ENCODE measurements at regions not wholly inside any gene's neighbourhood (a gene's known extent, or its start where the extent isn't known, plus 50 kb on each side); places are given as distances from the start of the nearest gene placed in this dataset.

DNA sequence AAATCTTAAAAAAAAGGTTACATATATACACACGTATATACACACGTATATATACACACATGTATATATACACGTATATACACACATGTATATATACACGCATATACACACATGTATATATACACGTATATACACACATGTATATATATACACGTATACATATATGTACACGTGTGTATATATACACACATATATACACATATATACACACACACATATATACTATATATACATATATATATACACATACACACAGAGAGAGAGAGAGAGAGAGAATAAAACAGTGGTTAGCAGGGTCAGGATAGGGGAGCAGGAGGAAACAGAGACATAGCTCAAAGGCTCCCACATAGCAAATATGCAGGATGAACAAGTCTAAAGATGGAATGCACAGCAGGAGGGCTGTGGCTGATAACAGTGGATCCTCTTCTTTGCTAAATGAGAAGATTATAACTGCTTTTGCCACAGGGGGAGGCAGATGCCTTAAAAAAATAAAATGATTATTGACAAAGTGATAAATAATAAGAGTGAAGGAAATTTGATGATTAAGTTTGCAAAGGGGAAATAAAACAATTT, 714.5 kb downstream of the UQCRFS1 start:
- no peaks in the 10 kb centered on the region for H3K9me3 ChIP-seq (ENCODE audit: insufficient read depth, low read depth, low read length)
- H3K4me1 ChIP-seq (ENCODE audit: insufficient read depth, low read length), result peaks cover 19% of the 10 kb centered on the region
- no peaks in the 10 kb centered on the region for H3K27me3 ChIP-seq (ENCODE audit: insufficient read depth, low read length)
- no peak overlapping the region for H3K27ac ChIP-seq (ENCODE audit: low read length)
- no peaks in the 10 kb centered on the region for H3K36me3 ChIP-seq (ENCODE audit: insufficient read depth, low read depth, low read length)
- H3K4me3 ChIP-seq (ENCODE audit: low read length), result no peak overlapping the region
- H3K9ac ChIP-seq (ENCODE audit: low read depth, low read length), result no peak overlapping the region

DNA sequence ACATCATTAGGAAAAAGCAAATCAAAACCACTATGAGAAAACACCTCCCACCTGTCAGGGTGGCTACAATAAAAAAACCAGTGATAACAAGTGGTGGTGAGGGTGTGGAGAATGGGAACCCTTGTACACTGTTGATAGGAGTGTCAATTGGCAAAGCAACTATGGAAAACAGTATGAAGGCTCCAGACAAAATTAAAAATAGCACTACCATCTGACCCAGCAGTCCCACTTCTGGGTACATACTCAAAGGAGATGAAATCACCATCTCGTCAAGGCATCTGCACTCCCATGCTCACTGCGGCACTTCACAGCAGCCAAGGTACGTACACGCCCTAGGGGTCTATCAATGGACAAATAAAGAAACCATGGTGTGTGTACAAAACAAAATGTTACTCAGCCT, 715.1 kb downstream of the UQCRFS1 start:
- H3K4me3 ChIP-seq (ENCODE audit: low read length), result no peak overlapping the region
- H3K36me3 ChIP-seq (ENCODE audit: insufficient read depth, low read depth, low read length), result no peaks in the 10 kb centered on the region
- H3K9me3 ChIP-seq (ENCODE audit: insufficient read depth, low read depth, low read length), result no peaks in the 10 kb centered on the region
- peaks cover 18% of the 10 kb centered on the region for H3K4me1 ChIP-seq (ENCODE audit: insufficient read depth, low read length)
- no peaks in the 10 kb centered on the region for H3K27me3 ChIP-seq (ENCODE audit: insufficient read depth, low read length)
- H3K9ac ChIP-seq (ENCODE audit: low read depth, low read length), result no peak overlapping the region
- H3K27ac ChIP-seq (ENCODE audit: low read length), result no peak overlapping the region

DNA sequence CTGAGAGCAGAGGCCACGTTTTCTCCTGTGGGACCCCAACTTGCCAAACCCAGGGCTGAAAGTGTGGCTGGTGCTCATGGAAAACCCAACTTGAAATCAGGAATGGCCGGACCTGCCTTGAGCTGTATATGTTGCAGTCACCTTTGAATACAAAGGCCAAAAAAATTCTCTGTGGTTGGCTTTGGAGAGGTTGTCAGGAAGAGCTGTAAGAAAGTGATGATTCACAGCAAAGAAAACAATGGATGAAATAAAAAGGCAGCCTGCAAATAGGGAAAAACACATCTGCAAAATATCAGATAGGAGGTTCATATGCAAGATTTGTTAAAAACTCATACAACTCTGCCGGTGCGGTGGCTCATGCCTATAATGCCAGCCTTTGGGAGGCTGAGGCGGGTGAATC, 715.8 kb downstream of the UQCRFS1 start:
- Histone ChIP-seq H3K4me3 (ENCODE audit: low read length) (no peak overlapping the region), H3K27ac (ENCODE audit: low read length) (no peak overlapping the region)

DNA sequence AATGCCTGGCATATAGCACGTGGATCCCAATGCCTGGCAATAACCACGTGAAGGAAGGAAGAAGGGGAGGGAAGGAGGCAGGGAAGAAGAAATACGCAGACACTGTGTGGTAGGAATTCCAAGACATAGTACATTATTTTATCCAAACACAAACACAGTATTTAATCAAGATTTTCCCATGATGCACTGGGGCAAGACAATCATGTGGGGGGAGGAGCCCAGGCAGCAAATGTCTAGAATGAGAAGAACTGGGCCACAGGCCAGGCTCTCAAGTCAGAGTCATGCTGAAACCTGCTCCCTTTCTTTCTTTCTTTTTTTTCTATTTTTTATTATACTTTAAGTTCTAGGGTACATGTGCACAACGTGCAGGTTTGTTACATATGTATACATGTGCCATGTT, 717.9 kb downstream of the UQCRFS1 start:
- H3K9ac ChIP-seq (ENCODE audit: low read depth, low read length), result no peak overlapping the region
- H3K27ac ChIP-seq (ENCODE audit: low read length), result peak overlapping the region; percentile 15
- H3K36me3 ChIP-seq (ENCODE audit: insufficient read depth, low read depth, low read length), result no peaks in the 10 kb centered on the region
- no peak overlapping the region for H3K4me3 ChIP-seq (ENCODE audit: low read length)
- no peaks in the 10 kb centered on the region for H3K9me3 ChIP-seq (ENCODE audit: insufficient read depth, low read depth, low read length)
- H3K27me3 ChIP-seq (ENCODE audit: insufficient read depth, low read length), result no peaks in the 10 kb centered on the region
- H3K4me1 ChIP-seq (ENCODE audit: insufficient read depth, low read length), result peaks cover 16% of the 10 kb centered on the region

More for the DNA sequence above, 715.8 kb downstream of the UQCRFS1 start:
- H3K4me1 ChIP-seq (ENCODE audit: insufficient read depth, low read length), result peaks cover 16% of the 10 kb centered on the region
- no peaks in the 10 kb centered on the region for H3K27me3 ChIP-seq (ENCODE audit: insufficient read depth, low read length)
- H3K9ac ChIP-seq (ENCODE audit: low read depth, low read length), result no peak overlapping the region
- H3K9me3 ChIP-seq (ENCODE audit: insufficient read depth, low read depth, low read length), result no peaks in the 10 kb centered on the region
- H3K36me3 ChIP-seq (ENCODE audit: insufficient read depth, low read depth, low read length), result no peaks in the 10 kb centered on the region

GRCh38 chr19:28494461-28494860, 718.5 kb downstream of the UQCRFS1 start:
- Histone ChIP-seq H3K4me1 (ENCODE audit: insufficient read depth, low read length) (peaks cover 16% of the 10 kb centered on the region), H3K27ac (ENCODE audit: low read length) (peak overlapping the region; percentile 15)

DNA sequence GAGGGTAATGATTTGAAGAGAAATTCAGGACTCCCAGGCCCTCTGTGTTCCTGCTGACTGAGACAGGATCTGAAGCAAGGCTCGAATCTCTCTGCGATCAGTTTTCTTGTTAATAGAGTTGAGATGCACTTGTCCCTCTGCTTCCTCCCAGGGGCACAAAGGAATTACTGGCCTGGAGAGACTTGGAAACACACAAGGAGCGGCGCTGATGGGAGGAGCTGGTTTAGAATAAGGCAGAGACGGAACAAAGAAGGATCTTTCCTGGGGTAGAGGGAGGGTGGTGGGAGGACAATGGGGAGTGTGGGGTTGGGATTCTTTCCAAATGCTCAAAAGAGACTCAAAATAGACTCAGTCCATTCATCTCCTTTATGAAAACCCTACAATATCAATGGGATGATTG, 719.1 kb downstream of the UQCRFS1 start:
- no peaks in the 10 kb centered on the region for H3K27me3 ChIP-seq (ENCODE audit: insufficient read depth, low read length)
- peak overlapping the region; percentile 47 for H3K9ac ChIP-seq (ENCODE audit: low read depth, low read length)
- H3K4me3 ChIP-seq (ENCODE audit: low read length), result no peak overlapping the region; the same call in 1 of the 2 replicates
- H3K27ac ChIP-seq (ENCODE audit: low read length), result no peak overlapping the region
- no peaks in the 10 kb centered on the region for H3K36me3 ChIP-seq (ENCODE audit: insufficient read depth, low read depth, low read length)
- H3K9me3 ChIP-seq (ENCODE audit: insufficient read depth, low read depth, low read length), result no peaks in the 10 kb centered on the region
- peaks cover 16% of the 10 kb centered on the region for H3K4me1 ChIP-seq (ENCODE audit: insufficient read depth, low read length)

More at GRCh38 chr19:28494461-28494860, 718.5 kb downstream of the UQCRFS1 start:
- H3K9me3 ChIP-seq (ENCODE audit: insufficient read depth, low read depth, low read length), result no peaks in the 10 kb centered on the region
- H3K4me3 ChIP-seq (ENCODE audit: low read length), result no peak overlapping the region
- peak overlapping the region; percentile 47 for H3K9ac ChIP-seq (ENCODE audit: low read depth, low read length)
- H3K27me3 ChIP-seq (ENCODE audit: insufficient read depth, low read length), result no peaks in the 10 kb centered on the region
- H3K36me3 ChIP-seq (ENCODE audit: insufficient read depth, low read depth, low read length), result no peaks in the 10 kb centered on the region

DNA sequence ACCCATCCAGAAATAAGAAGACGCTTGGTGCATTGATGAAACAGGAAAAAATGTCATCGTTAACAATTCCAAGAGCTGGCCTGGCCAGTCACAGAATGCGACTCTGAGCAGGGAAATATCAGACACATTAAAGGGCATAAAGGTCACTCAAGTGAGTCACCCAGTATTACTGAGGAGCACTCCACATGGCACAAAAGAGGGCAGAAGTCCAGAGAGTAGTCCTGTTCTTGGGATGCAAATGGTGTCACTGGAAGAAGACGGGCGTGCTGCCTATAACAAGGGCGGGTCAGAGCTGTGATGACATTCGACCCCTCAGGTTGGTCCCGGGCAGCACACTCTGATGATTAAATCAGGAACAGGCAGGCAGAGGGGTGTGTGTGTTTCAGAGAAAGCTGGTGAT, 720.3 kb downstream of the UQCRFS1 start:
- Histone ChIP-seq H3K4me1 (ENCODE audit: insufficient read depth, low read length) (peaks cover 16% of the 10 kb centered on the region), H3K9me3 (ENCODE audit: insufficient read depth, low read depth, low read length) (no peaks in the 10 kb centered on the region), H3K9ac (ENCODE audit: low read depth, low read length) (no peak overlapping the region), H3K36me3 (ENCODE audit: insufficient read depth, low read depth, low read length) (no peaks in the 10 kb centered on the region), H3K4me3 (ENCODE audit: low read length) (no peak overlapping the region), H3K27me3 (ENCODE audit: insufficient read depth, low read length) (no peaks in the 10 kb centered on the region), H3K27ac (ENCODE audit: low read length) (no peak overlapping the region)

DNA sequence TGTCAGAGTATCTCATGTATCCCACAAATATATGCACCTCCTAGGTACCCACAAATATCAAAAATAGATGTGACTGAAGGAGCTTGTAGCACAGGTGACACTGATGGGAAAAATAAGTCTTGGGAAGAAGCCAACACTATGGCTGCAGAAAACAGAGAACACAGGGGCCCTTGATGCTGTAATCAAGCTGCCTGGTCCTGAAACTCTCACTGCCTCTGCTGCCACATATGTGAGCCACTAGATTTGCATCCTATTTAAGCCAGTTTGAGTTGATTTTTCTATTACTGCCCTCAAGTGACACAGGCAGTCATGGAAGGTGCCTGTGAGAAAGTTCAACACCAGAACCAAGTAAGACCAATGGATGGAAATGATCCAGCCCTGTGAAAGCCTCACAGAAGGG, 720.8 kb downstream of the UQCRFS1 start:
- Histone ChIP-seq H3K27ac (ENCODE audit: low read length) (no peak overlapping the region), H3K27me3 (ENCODE audit: insufficient read depth, low read length) (no peaks in the 10 kb centered on the region), H3K4me1 (ENCODE audit: insufficient read depth, low read length) (peaks cover 16% of the 10 kb centered on the region), H3K4me3 (ENCODE audit: low read length) (no peak overlapping the region), H3K36me3 (ENCODE audit: insufficient read depth, low read depth, low read length) (no peaks in the 10 kb centered on the region), H3K9ac (ENCODE audit: low read depth, low read length) (no peak overlapping the region), H3K9me3 (ENCODE audit: insufficient read depth, low read depth, low read length) (no peaks in the 10 kb centered on the region)

DNA sequence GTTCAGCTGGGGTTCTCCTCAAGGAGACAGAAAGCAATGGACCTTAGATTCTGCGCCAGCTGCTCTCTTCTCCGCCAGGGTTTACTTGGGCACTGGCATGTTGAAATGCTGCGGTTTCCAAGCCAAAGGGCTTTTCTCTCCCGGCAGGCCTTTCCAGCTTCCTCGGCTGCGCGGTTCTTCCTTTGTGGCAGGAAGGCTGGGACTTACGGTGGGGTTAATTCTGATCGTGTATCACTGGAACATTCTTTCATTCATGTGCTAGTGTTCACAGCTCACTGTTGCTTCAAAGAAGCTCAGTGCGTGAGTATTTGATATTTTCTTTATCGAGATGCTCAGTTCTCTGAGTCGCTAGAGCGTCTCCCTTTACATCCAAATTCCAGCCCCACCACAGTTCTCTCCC, 723.2 kb downstream of the UQCRFS1 start:
- Histone ChIP-seq H3K4me1 (ENCODE audit: insufficient read depth, low read length) (peaks cover 13% of the 10 kb centered on the region), H3K27me3 (ENCODE audit: insufficient read depth, low read length) (no peaks in the 10 kb centered on the region), H3K9ac (ENCODE audit: low read depth, low read length) (no peak overlapping the region), H3K4me3 (ENCODE audit: low read length) (no peak overlapping the region), H3K27ac (ENCODE audit: low read length) (no peak overlapping the region), H3K36me3 (ENCODE audit: insufficient read depth, low read depth, low read length) (no peaks in the 10 kb centered on the region), H3K9me3 (ENCODE audit: insufficient read depth, low read depth, low read length) (no peaks in the 10 kb centered on the region)

- Histone ChIP-seq H3K9ac (ENCODE audit: low read depth, low read length) (no peak overlapping the region), H3K4me1 (ENCODE audit: insufficient read depth, low read length) (peaks cover 8% of the 10 kb centered on the region; the same call in 1 of the 2 replicates), H3K9me3 (ENCODE audit: insufficient read depth, low read depth, low read length) (no peaks in the 10 kb centered on the region), H3K4me3 (ENCODE audit: low read length) (no peak overlapping the region), H3K36me3 (ENCODE audit: insufficient read depth, low read depth, low read length) (no peaks in the 10 kb centered on the region), H3K27ac (ENCODE audit: low read length) (no peak overlapping the region), H3K27me3 (ENCODE audit: insufficient read depth, low read length) (no peaks in the 10 kb centered on the region)
Observed at GRCh38 chr19:28489126-28489660, 723.8 kb downstream of the UQCRFS1 start.

- Histone ChIP-seq H3K27ac (ENCODE audit: low read length) (no peak overlapping the region), H3K4me1 (ENCODE audit: insufficient read depth, low read length) (peaks cover 2% of the 10 kb centered on the region; the same call in 1 of the 2 replicates), H3K9ac (ENCODE audit: low read depth, low read length) (no peak overlapping the region)
Observed at GRCh38 chr19:28487999-28488398, 725.0 kb downstream of the UQCRFS1 start.

DNA sequence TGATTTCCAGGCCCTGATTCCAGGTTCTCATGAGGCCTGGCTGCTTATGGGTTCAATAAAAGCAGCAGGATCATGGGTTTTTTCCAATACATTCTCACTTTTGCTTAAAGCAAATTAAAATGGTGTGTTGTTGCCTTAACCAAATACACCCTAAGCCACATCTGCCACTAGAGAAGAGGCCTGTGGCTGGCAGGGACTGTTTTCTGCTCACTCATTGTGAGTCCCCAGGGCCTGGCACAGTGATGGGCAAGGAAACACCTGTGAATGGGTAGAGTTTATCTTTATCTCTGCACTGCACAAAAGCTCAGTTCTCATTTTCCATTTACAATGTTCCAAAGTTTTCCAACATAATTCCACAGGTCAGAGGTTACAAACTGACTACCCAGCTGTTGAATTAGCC, 726.0 kb downstream of the UQCRFS1 start:
- no peak overlapping the region for H3K9ac ChIP-seq (ENCODE audit: low read depth, low read length)
- H3K4me3 ChIP-seq (ENCODE audit: low read length), result no peak overlapping the region
- H3K27ac ChIP-seq (ENCODE audit: low read length), result no peak overlapping the region
- no peaks in the 10 kb centered on the region for H3K36me3 ChIP-seq (ENCODE audit: insufficient read depth, low read depth, low read length)
- H3K4me1 ChIP-seq (ENCODE audit: insufficient read depth, low read length), result peaks cover 4% of the 10 kb centered on the region; the same call in 1 of the 2 replicates
- H3K9me3 ChIP-seq (ENCODE audit: insufficient read depth, low read depth, low read length), result no peaks in the 10 kb centered on the region
- H3K27me3 ChIP-seq (ENCODE audit: insufficient read depth, low read length), result no peaks in the 10 kb centered on the region

More at GRCh38 chr19:28487999-28488398, 725.0 kb downstream of the UQCRFS1 start:
- Histone ChIP-seq H3K9me3 (ENCODE audit: insufficient read depth, low read depth, low read length) (no peaks in the 10 kb centered on the region), H3K36me3 (ENCODE audit: insufficient read depth, low read depth, low read length) (no peaks in the 10 kb centered on the region), H3K4me3 (ENCODE audit: low read length) (no peak overlapping the region), H3K27me3 (ENCODE audit: insufficient read depth, low read length) (no peaks in the 10 kb centered on the region)
